ENCODE measurements at regions not wholly inside any gene's neighbourhood (a gene's known extent, or its start where the extent isn't known, plus 50 kb on each side); places are given as distances from the start of the nearest gene placed in this dataset.
"Not testable (repeated sequence)": the region's sequence is repeated elsewhere in the genome, so short reads cannot be mapped to it uniquely, and the experiment has no call there.

- 68% methylated on average over 10 of the region's 10 CpGs for WGBS
- Histone ChIP-seq H3K27me3 (replicated peaks; ENCODE audit: insufficient read depth) (no peaks in the 10 kb centered on the region), H3K36me3 (no peaks in the 10 kb centered on the region), H3K27ac (peak overlapping the region; percentile 23 to 77), H3K9me3 (no peaks in the 10 kb centered on the region), H3K4me1 (replicated peaks) (peaks cover 7% of the 10 kb centered on the region), H3K4me3 (no peak overlapping the region)
- intact Hi-C loops (cut with DNase I), result no loop called here
- TF ChIP-seq POLR2AphosphoS5 (IDR thresholded peaks at IDR 0.05), result peak; percentile 74
- TF ChIP-seq POLR2A (IDR thresholded peaks at IDR 0.05), result no peak
- DNase-seq (ENCODE audit: low spot score), result peak; percentile 55
These were observed 213.7 kb upstream of the HES1 start for GRCh38 chr3:193922034-193922774.

GRCh38 chr3:193923958-193924357, 212.0 kb upstream of the HES1 start:
- DNase-seq (ENCODE audit: low spot score); intact Hi-C loops (cut with DNase I); H3K27me3 ChIP-seq (replicated peaks; ENCODE audit: insufficient read depth); H3K4me3 ChIP-seq; H3K27ac ChIP-seq; H3K36me3 ChIP-seq; H3K4me1 ChIP-seq (replicated peaks); H3K9me3 ChIP-seq: not testable (repeated sequence)

- H3K36me3 ChIP-seq; H3K9me3 ChIP-seq; intact Hi-C loops (cut with DNase I); H3K4me1 ChIP-seq (replicated peaks); H3K4me3 ChIP-seq; H3K27ac ChIP-seq; DNase-seq (ENCODE audit: low spot score); H3K27me3 ChIP-seq (replicated peaks; ENCODE audit: insufficient read depth): not testable (repeated sequence)
- WGBS, result 92% methylated on average over 3 of the region's 3 CpGs
These were observed 209.9 kb upstream of the HES1 start for GRCh38 chr3:193926071-193926470.

DNA sequence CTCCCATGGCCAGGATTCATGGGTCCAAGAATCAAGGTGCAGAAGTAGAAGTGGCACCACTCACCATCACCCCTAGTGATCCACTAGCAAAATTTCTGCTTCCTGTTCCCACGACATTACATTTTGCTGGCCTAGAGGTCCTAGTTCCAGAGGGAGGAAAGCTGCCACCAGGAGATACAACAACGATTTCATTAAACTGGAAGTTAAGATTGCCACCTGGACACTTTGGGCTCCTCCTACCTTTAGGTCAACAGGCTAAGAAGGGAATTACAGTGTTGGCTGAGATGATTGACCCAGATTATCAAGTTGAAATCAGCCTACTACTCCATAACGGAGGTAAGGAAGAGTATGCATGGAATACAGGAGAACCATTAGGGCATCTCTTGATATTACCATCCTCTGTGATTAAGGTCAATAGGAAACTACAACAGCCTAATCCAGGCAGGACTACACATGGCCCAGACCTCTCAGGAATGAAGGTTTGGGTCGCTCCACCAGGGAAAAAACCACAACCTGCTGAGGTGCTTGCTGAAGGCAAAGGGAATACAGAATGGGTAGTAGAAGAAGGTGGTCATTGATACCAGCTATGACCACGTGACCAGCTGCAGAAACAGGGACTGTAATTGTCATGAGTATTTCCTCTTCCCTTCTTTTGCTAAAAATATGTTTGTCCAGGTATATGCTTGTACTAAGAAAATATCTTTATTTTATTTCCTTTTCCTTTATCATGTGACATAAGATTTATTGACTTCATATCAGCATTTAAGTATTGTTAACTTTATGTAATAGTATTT, 208.3 kb upstream of the HES1 start:
- WGBS, result 94% methylated on average over 5 of the region's 5 CpGs
- H3K9me3 ChIP-seq; H3K4me3 ChIP-seq; H3K27me3 ChIP-seq (replicated peaks; ENCODE audit: insufficient read depth); intact Hi-C loops (cut with DNase I); H3K27ac ChIP-seq; H3K36me3 ChIP-seq; H3K4me1 ChIP-seq (replicated peaks); DNase-seq (ENCODE audit: low spot score): not testable (repeated sequence)

GRCh38 chr3:193928354-193929209, 207.4 kb upstream of the HES1 start:
- Histone ChIP-seq H3K9me3 (no peaks in the 10 kb centered on the region), H3K4me1 (replicated peaks) (no peaks in the 10 kb centered on the region), H3K27ac (no peak overlapping the region), H3K27me3 (replicated peaks; ENCODE audit: insufficient read depth) (no peaks in the 10 kb centered on the region), H3K36me3 (no peaks in the 10 kb centered on the region), H3K4me3 (no peak overlapping the region)
- WGBS, result 61% methylated on average over 7 of the region's 7 CpGs
- TF ChIP-seq, protein P1, sequence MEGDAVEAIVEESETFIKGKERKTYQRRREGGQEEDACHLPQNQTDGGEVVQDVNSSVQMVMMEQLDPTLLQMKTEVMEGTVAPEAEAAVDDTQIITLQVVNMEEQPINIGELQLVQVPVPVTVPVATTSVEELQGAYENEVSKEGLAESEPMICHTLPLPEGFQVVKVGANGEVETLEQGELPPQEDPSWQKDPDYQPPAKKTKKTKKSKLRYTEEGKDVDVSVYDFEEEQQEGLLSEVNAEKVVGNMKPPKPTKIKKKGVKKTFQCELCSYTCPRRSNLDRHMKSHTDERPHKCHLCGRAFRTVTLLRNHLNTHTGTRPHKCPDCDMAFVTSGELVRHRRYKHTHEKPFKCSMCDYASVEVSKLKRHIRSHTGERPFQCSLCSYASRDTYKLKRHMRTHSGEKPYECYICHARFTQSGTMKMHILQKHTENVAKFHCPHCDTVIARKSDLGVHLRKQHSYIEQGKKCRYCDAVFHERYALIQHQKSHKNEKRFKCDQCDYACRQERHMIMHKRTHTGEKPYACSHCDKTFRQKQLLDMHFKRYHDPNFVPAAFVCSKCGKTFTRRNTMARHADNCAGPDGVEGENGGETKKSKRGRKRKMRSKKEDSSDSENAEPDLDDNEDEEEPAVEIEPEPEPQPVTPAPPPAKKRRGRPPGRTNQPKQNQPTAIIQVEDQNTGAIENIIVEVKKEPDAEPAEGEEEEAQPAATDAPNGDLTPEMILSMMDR (IDR thresholded peaks at IDR 0.05), result no peak
- TF ChIP-seq POLR2AphosphoS5 (IDR thresholded peaks at IDR 0.05), result no peak
- intact Hi-C loops (cut with DNase I), result no loop called here
- DNase-seq (ENCODE audit: low spot score), result no peak

GRCh38 chr3:193929373-193929772, 206.6 kb upstream of the HES1 start:
- 89% methylated on average over 5 of the region's 5 CpGs for WGBS
- Histone ChIP-seq H3K27me3 (replicated peaks; ENCODE audit: insufficient read depth) (no peaks in the 10 kb centered on the region), H3K36me3 (no peaks in the 10 kb centered on the region), H3K4me1 (replicated peaks) (no peaks in the 10 kb centered on the region), H3K4me3 (no peak overlapping the region), H3K9me3 (no peaks in the 10 kb centered on the region), H3K27ac (no peak overlapping the region)
- DNase-seq (ENCODE audit: low spot score), result no peak
- TF ChIP-seq, protein P1 (IDR thresholded peaks at IDR 0.05), result no peak
- TF ChIP-seq POLR2AphosphoS5 (IDR thresholded peaks at IDR 0.05), result no peak
- TF ChIP-seq POLR2A (IDR thresholded peaks at IDR 0.05), result no peak
- intact Hi-C loops (cut with DNase I), result no loop called here

All from prostate gland (tissue), 2 donors.